ENCODE measurements at regions not wholly inside any gene's neighbourhood (a gene's known extent, or its start where the extent isn't known, plus 50 kb on each side); places are given as distances from the start of the nearest gene placed in this dataset.

DNA sequence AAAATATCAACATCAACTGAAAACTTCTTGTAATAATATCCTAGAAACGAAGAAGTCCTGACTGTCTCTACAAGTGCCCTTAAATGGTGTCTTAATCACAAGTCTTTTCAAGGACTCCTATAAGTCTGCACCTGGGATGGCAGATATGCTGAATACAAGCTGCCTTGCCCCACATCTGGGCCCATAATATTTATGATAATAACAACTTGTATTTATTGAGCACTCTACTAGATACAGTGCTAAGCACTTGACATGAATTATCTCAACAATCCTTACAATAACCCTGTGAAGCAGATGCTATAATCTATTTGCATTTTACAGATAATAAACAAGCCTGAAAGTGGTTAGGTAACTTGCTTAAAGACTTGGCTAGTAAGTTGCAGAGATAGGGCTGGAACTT lies 78.0 kb upstream of the ZNF648 start:
- H3K27ac ChIP-seq (ENCODE audit: low read depth, low read length), result no peak overlapping the region
- peaks cover 9 to 23% (median 17%) of the 10 kb centered on the region in 5 donors for H3K4me1 ChIP-seq (ENCODE audit: control insufficient read depth in 5 of 5, insufficient read depth in 5 of 5, low read length in 5 of 5)
- no peaks in the 10 kb centered on the region for H3K36me3 ChIP-seq (ENCODE audit: control insufficient read depth in 5 of 5, insufficient read depth in 5 of 5, low read length in 5 of 5)
- no peak overlapping the region for H3K9ac ChIP-seq (ENCODE audit: low read length in 5 of 5)
- H3K27me3 ChIP-seq (ENCODE audit: control insufficient read depth in 5 of 5, insufficient read depth in 4 of 5, low read length in 5 of 5), result no peaks in the 10 kb centered on the region
- H3K4me3 ChIP-seq (ENCODE audit: low read depth in 1 of 5, low read length in 5 of 5), result no peak overlapping the region
- no peaks in the 10 kb centered on the region for H3K9me3 ChIP-seq (ENCODE audit: control insufficient read depth in 5 of 5, low read length in 5 of 5)

DNA sequence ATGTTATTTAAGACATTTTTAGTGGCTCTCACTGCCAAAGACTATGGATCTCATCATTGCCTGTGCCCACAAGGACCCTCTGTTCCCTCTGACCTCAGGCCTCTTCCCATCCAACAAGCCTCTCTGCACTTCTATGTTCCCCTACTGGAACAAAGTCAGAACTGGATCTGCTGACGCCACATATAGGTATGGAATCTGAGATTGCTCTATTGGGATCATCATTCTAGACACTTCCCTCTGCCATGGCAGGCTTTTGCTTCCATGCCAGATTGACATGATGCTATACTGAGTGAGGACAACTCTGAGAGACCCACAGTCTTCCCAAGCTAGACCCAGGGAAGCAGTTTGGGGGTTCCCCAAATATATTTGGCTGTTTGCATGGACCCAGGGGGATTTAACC lies 76.0 kb upstream of the ZNF648 start:
- Histone ChIP-seq H3K4me3 (ENCODE audit: low read depth in 1 of 5, low read length in 5 of 5) (no peak overlapping the region), H3K4me1 (ENCODE audit: control insufficient read depth in 5 of 5, insufficient read depth in 5 of 5, low read length in 5 of 5) (peaks cover 0 to 14% (median 0%) of the 10 kb centered on the region in 5 donors), H3K9ac (ENCODE audit: low read length in 5 of 5) (no peak overlapping the region), H3K27ac (ENCODE audit: low read depth, low read length) (no peak overlapping the region), H3K27me3 (ENCODE audit: control insufficient read depth in 5 of 5, insufficient read depth in 4 of 5, low read length in 5 of 5) (no peaks in the 10 kb centered on the region), H3K9me3 (ENCODE audit: control insufficient read depth in 5 of 5, low read length in 5 of 5) (peaks cover 0 to 7% (median 6%) of the 10 kb centered on the region in 5 donors), H3K36me3 (ENCODE audit: control insufficient read depth in 5 of 5, insufficient read depth in 5 of 5, low read length in 5 of 5) (no peaks in the 10 kb centered on the region)

DNA sequence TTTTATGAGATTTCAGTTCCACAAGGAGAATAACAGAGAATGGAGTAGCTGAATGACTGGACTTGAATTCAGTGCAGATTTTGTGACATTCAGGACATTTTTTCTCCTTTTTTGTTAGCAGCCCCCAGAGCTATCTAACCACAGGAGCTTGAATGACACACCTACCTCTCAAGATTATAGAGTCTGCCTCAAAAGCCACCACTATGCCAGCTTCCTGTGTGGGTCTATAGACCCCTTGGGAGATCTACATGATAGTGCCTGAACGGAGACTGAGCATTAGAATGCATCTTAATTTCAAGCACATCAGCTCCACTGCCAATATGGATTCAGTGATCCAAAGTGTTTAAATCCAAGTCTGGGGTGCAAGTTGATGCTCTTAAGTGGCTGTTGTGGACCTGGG lies 74.4 kb upstream of the ZNF648 start:
- peaks cover 0 to 7% (median 6%) of the 10 kb centered on the region in 5 donors for H3K9me3 ChIP-seq (ENCODE audit: control insufficient read depth in 5 of 5, low read length in 5 of 5)
- no peak overlapping the region for H3K4me3 ChIP-seq (ENCODE audit: low read depth in 1 of 5, low read length in 5 of 5)
- no peak overlapping the region for H3K9ac ChIP-seq (ENCODE audit: low read length in 5 of 5)
- H3K4me1 ChIP-seq (ENCODE audit: control insufficient read depth in 5 of 5, insufficient read depth in 5 of 5, low read length in 5 of 5), result peaks cover 0 to 17% (median 0%) of the 10 kb centered on the region in 5 donors
- H3K27me3 ChIP-seq (ENCODE audit: control insufficient read depth in 5 of 5, insufficient read depth in 4 of 5, low read length in 5 of 5), result no peaks in the 10 kb centered on the region
- H3K36me3 ChIP-seq (ENCODE audit: control insufficient read depth in 5 of 5, insufficient read depth in 5 of 5, low read length in 5 of 5), result no peaks in the 10 kb centered on the region
- H3K27ac ChIP-seq (ENCODE audit: low read depth, low read length), result no peak overlapping the region

DNA sequence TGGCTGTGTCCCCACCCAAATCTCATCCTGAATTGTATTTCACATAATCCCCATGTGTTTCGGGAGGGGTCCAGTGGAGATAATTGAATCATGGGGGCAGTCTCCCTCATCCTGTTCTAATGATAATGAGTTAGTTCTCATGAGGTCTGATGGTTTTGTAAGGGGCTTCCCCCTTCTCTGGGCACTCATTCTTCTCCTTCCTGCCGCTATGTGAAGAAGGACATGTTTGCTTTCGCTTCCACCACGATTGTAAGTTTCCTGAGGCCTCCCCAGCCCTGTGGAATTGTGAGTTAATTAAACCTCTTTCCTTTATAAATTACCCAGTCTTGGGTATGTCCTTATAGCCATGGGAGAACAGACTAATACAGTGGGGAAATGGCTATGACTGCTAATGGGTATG lies 72.7 kb upstream of the ZNF648 start:
- Histone ChIP-seq H3K4me3 (ENCODE audit: low read depth in 1 of 5, low read length in 5 of 5) (no peak overlapping the region), H3K36me3 (ENCODE audit: control insufficient read depth in 5 of 5, insufficient read depth in 5 of 5, low read length in 5 of 5) (no peaks in the 10 kb centered on the region), H3K27ac (ENCODE audit: low read depth, low read length) (no peak overlapping the region), H3K4me1 (ENCODE audit: control insufficient read depth in 5 of 5, insufficient read depth in 5 of 5, low read length in 5 of 5) (peaks cover 0 to 17% (median 0%) of the 10 kb centered on the region in 5 donors), H3K9ac (ENCODE audit: low read length in 5 of 5) (no peak overlapping the region), H3K27me3 (ENCODE audit: control insufficient read depth in 5 of 5, insufficient read depth in 4 of 5, low read length in 5 of 5) (no peaks in the 10 kb centered on the region), H3K9me3 (ENCODE audit: control insufficient read depth in 5 of 5, low read length in 5 of 5) (peaks cover 0 to 7% (median 6%) of the 10 kb centered on the region in 5 donors)

DNA sequence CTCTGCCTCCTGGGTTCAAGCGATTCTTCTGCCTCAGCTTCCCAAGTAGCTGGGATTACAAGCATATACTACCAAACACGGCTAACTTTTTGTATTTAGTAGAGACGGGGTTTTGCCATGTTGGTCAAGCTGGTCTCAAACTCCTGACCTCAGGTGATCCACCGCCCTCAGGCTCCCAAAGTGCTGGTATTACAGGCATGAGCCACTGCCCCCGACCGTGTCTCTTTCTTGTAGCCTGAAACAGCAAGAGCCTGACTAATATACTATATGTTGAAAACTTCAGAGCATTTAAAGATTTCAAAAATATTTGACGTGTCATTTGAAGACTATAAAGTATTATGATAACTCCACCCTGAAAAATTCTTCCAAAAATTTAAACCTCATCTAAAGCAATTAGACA lies 71.7 kb upstream of the ZNF648 start:
- Histone ChIP-seq H3K4me3 (ENCODE audit: low read depth in 1 of 5, low read length in 5 of 5) (no peak overlapping the region), H3K27ac (ENCODE audit: low read depth, low read length) (no peak overlapping the region), H3K9me3 (ENCODE audit: control insufficient read depth in 5 of 5, low read length in 5 of 5) (peaks cover 0 to 7% (median 6%) of the 10 kb centered on the region in 5 donors), H3K9ac (ENCODE audit: low read length in 5 of 5) (no peak overlapping the region), H3K27me3 (ENCODE audit: control insufficient read depth in 5 of 5, insufficient read depth in 4 of 5, low read length in 5 of 5) (no peaks in the 10 kb centered on the region), H3K4me1 (ENCODE audit: control insufficient read depth in 5 of 5, insufficient read depth in 5 of 5, low read length in 5 of 5) (peaks cover 0 to 17% (median 0%) of the 10 kb centered on the region in 5 donors), H3K36me3 (ENCODE audit: control insufficient read depth in 5 of 5, insufficient read depth in 5 of 5, low read length in 5 of 5) (no peaks in the 10 kb centered on the region)

DNA sequence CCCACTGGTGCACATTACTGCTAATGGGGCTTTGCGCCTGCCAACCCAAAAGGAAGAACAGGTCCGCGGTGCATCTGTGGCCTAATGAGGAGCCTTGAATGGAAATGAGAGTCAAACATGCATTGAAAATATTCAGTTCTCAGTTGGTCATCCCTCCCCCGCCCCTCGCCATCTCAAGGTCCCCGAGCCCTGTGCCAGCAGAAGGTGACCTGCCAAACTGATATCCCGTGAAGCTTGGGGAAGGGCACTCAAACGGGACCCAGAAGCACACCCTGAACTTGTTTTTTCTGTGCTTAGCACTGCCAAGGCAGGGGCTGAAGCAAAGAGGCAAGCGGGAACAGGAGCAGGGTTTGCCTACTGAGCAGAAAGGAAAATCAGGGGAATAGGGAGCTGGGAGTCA lies 67.9 kb upstream of the ZNF648 start:
- no peaks in the 10 kb centered on the region for H3K27me3 ChIP-seq (ENCODE audit: control insufficient read depth in 5 of 5, insufficient read depth in 4 of 5, low read length in 5 of 5)
- no peaks in the 10 kb centered on the region for H3K36me3 ChIP-seq (ENCODE audit: control insufficient read depth in 5 of 5, insufficient read depth in 5 of 5, low read length in 5 of 5)
- no peak overlapping the region for H3K27ac ChIP-seq (ENCODE audit: low read depth, low read length)
- H3K4me1 ChIP-seq (ENCODE audit: control insufficient read depth in 5 of 5, insufficient read depth in 5 of 5, low read length in 5 of 5), result peaks cover 0 to 13% (median 0%) of the 10 kb centered on the region in 5 donors
- H3K9me3 ChIP-seq (ENCODE audit: control insufficient read depth in 5 of 5, low read length in 5 of 5), result peaks cover 0 to 7% (median 6%) of the 10 kb centered on the region in 5 donors
- H3K9ac ChIP-seq (ENCODE audit: low read length in 5 of 5), result no peak overlapping the region
- no peak overlapping the region for H3K4me3 ChIP-seq (ENCODE audit: low read depth in 1 of 5, low read length in 5 of 5)

DNA sequence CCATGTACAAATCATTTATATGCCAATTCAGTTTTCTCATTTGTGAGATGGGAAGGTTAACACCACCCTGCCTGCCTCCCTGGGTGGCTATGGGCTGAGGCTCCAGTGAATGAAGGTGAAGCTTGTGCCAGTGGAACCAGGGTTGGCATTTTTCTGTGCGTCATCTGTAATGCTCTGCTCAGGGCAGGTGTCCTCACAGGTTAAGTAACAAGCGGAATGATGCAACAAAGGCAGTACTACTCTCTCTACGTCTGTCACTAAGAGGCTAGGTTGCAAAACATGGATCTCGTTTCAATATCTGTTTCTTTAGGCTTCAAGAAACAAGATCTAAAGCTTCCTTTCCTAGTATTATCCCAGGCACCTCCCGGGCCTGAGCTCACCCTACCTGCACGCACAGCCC lies 67.0 kb upstream of the ZNF648 start:
- Histone ChIP-seq H3K27me3 (ENCODE audit: control insufficient read depth in 5 of 5, insufficient read depth in 4 of 5, low read length in 5 of 5) (no peaks in the 10 kb centered on the region), H3K9ac (ENCODE audit: low read length in 5 of 5) (no peak overlapping the region)

DNA sequence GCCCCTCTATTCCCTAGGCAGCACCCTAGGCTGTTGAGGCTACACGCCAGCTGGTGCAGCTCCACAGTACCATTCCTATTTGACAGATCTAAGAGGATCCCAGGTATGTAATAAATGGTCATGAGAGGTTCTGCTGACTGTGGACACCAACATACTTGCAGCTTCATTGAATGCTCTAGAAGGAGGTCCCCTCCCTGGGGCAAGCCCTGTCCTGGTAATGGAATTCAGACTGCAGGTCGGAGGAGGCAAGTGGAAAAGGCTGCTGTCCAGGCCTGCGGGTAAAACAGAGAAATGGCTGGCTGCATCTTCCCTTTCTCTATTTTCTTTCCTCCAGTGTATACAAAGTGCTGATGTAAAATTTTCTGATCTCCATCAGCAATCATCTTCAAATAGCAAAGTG lies 66.1 kb upstream of the ZNF648 start:
- Histone ChIP-seq H3K36me3 (ENCODE audit: control insufficient read depth in 5 of 5, insufficient read depth in 5 of 5, low read length in 5 of 5) (no peaks in the 10 kb centered on the region), H3K9ac (ENCODE audit: low read length in 5 of 5) (no peak overlapping the region), H3K4me3 (ENCODE audit: low read depth in 1 of 5, low read length in 5 of 5) (no peak overlapping the region), H3K27ac (ENCODE audit: low read depth, low read length) (no peak overlapping the region), H3K4me1 (ENCODE audit: control insufficient read depth in 5 of 5, insufficient read depth in 5 of 5, low read length in 5 of 5) (peaks cover 0 to 4% (median 0%) of the 10 kb centered on the region in 5 donors), H3K27me3 (ENCODE audit: control insufficient read depth in 5 of 5, insufficient read depth in 4 of 5, low read length in 5 of 5) (no peaks in the 10 kb centered on the region), H3K9me3 (ENCODE audit: control insufficient read depth in 5 of 5, low read length in 5 of 5) (no peaks in the 10 kb centered on the region)

More for the DNA sequence above, 67.0 kb upstream of the ZNF648 start:
- H3K4me1 ChIP-seq (ENCODE audit: control insufficient read depth in 5 of 5, insufficient read depth in 5 of 5, low read length in 5 of 5), result peaks cover 0 to 12% (median 0%) of the 10 kb centered on the region in 5 donors
- no peaks in the 10 kb centered on the region for H3K36me3 ChIP-seq (ENCODE audit: control insufficient read depth in 5 of 5, insufficient read depth in 5 of 5, low read length in 5 of 5)
- no peak overlapping the region for H3K27ac ChIP-seq (ENCODE audit: low read depth, low read length)
- H3K4me3 ChIP-seq (ENCODE audit: low read depth in 1 of 5, low read length in 5 of 5), result no peak overlapping the region
- peaks cover 0 to under 1% (median 0%) of the 10 kb centered on the region in 5 donors for H3K9me3 ChIP-seq (ENCODE audit: control insufficient read depth in 5 of 5, low read length in 5 of 5)

DNA sequence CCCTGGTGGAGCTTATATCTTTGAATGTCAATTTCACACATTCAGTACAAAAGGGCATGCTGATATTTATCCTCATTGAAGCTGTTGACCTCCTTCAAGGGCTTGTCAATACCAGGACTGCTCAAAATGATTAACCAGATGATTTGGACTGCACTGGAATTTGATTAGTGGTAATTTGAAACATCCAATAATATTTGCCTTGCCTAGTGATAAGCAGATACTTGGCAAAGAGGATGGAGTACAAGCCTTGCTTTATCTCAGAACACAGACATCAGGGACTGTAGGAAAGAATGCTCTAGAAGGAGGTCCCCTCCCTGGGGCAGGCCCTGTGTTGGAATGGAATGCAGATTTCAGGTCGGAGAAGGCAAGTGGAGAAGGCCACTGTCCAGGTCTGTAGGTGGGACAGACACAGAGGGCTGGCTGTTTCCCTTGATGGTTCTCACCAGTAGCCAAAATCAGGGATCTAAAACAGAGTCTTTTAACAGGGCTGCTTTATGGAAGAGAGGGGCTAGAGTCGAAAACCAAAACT lies 64.8 kb upstream of the ZNF648 start:
- H3K4me1 ChIP-seq (ENCODE audit: control insufficient read depth in 5 of 5, insufficient read depth in 5 of 5, low read length in 5 of 5), result no peaks in the 10 kb centered on the region
- H3K27ac ChIP-seq (ENCODE audit: low read depth, low read length), result no peak overlapping the region
- H3K9me3 ChIP-seq (ENCODE audit: control insufficient read depth in 5 of 5, low read length in 5 of 5), result no peaks in the 10 kb centered on the region

DNA sequence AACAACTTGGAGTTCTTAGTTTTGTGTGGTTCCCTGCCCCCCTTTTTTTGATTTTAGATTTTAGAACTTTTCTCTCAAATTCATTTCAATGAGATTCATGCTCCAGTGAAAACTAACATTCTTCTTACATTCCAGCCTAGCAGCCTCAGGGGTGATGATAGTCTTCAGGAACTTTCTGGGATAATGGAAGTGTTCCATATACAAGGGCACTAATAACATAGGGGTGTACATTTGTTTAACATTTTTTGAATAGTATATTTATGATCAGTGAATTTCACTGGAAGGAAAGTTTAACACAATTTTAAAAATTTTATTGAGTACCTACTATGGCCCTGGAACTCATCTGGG lies 61.4 kb upstream of the ZNF648 start:
- Histone ChIP-seq H3K4me1 (ENCODE audit: control insufficient read depth in 5 of 5, insufficient read depth in 5 of 5, low read length in 5 of 5) (peaks cover 0 to 6% (median 0%) of the 10 kb centered on the region in 5 donors), H3K4me3 (ENCODE audit: low read depth in 1 of 5, low read length in 5 of 5) (no peak overlapping the region), H3K27ac (ENCODE audit: low read depth, low read length) (no peak overlapping the region), H3K9ac (ENCODE audit: low read length in 5 of 5) (no peak overlapping the region), H3K36me3 (ENCODE audit: control insufficient read depth in 5 of 5, insufficient read depth in 5 of 5, low read length in 5 of 5) (no peaks in the 10 kb centered on the region), H3K9me3 (ENCODE audit: control insufficient read depth in 5 of 5, low read length in 5 of 5) (no peaks in the 10 kb centered on the region), H3K27me3 (ENCODE audit: control insufficient read depth in 5 of 5, insufficient read depth in 4 of 5, low read length in 5 of 5) (no peaks in the 10 kb centered on the region)

More for the DNA sequence above, 64.8 kb upstream of the ZNF648 start:
- Histone ChIP-seq H3K9ac (ENCODE audit: low read length in 5 of 5) (no peak overlapping the region), H3K36me3 (ENCODE audit: control insufficient read depth in 5 of 5, insufficient read depth in 5 of 5, low read length in 5 of 5) (no peaks in the 10 kb centered on the region), H3K4me3 (ENCODE audit: low read depth in 1 of 5, low read length in 5 of 5) (no peak overlapping the region), H3K27me3 (ENCODE audit: control insufficient read depth in 5 of 5, insufficient read depth in 4 of 5, low read length in 5 of 5) (no peaks in the 10 kb centered on the region)

Measured in subcutaneous abdominal adipose tissue (tissue), 5 donors.